ENCODE measurements at regions not wholly inside any gene's neighbourhood (a gene's known extent, or its start where the extent isn't known, plus 50 kb on each side); places are given as distances from the start of the nearest gene placed in this dataset.

GRCh38 chr3:124088801-124089200, 96.9 kb upstream of the ROPN1 start:
- H3K9me3 ChIP-seq (ENCODE audit: control insufficient read depth, insufficient read depth, low read depth, low read length), result no peaks in the 10 kb centered on the region
- no peak overlapping the region for H2AFZ ChIP-seq (ENCODE audit: low read length)
- H3K27me3 ChIP-seq (ENCODE audit: control insufficient read depth, insufficient read depth, low read length), result peaks cover 3% of the 10 kb centered on the region
- H3K4me3 ChIP-seq (replicated peaks in 1 of 4; ENCODE audit: control extremely low read depth in 1 of 4, insufficient read depth in 1 of 4, low read depth in 3 of 4, low read length in 4 of 4), result no peak overlapping the region
- H3K9ac ChIP-seq (ENCODE audit: insufficient read depth, low read length), result no peak overlapping the region
- no peak for DNase-seq (ENCODE audit: low read depth in 2 of 2)
- TF ChIP-seq CTCF (conservative IDR thresholded peaks at IDR 0.05 in 1 of 2, IDR thresholded peaks at IDR 0.05 in 1 of 2; ENCODE audit: low read depth in 1 of 2, low read length in 2 of 2), result no peak
- TF ChIP-seq EZH2 (IDR thresholded peaks at IDR 0.05; ENCODE audit: low read length, missing control alignments), result no peak
- no peaks in the 10 kb centered on the region for H4K20me1 ChIP-seq (ENCODE audit: control insufficient read depth, extremely low read depth, insufficient read depth, low read length)
- no peak overlapping the region for H3K27ac ChIP-seq (ENCODE audit: insufficient read depth, low read length)
- no peaks in the 10 kb centered on the region for H3K4me1 ChIP-seq (ENCODE audit: control insufficient read depth, extremely low read depth, insufficient read depth, low read length)
- no peak overlapping the region for H3K4me2 ChIP-seq (ENCODE audit: extremely low read depth, insufficient read depth, low read length)
- H3K79me2 ChIP-seq (ENCODE audit: control insufficient read depth, insufficient read depth, low read length), result no peaks in the 10 kb centered on the region
- H3K36me3 ChIP-seq (ENCODE audit: control insufficient read depth, insufficient read depth, low read length), result no peaks in the 10 kb centered on the region

GRCh38 chr3:124089214-124089613, 97.3 kb upstream of the ROPN1 start:
- no peak for DNase-seq (ENCODE audit: low read depth in 2 of 2)
- H3K4me3 ChIP-seq (replicated peaks in 1 of 4; ENCODE audit: control extremely low read depth in 1 of 4, insufficient read depth in 1 of 4, low read depth in 3 of 4, low read length in 4 of 4), result no peak overlapping the region
- no peaks in the 10 kb centered on the region for H4K20me1 ChIP-seq (ENCODE audit: control insufficient read depth, extremely low read depth, insufficient read depth, low read length)
- H3K36me3 ChIP-seq (ENCODE audit: control insufficient read depth, insufficient read depth, low read length), result no peaks in the 10 kb centered on the region
- H3K4me2 ChIP-seq (ENCODE audit: extremely low read depth, insufficient read depth, low read length), result no peak overlapping the region
- H3K9me3 ChIP-seq (ENCODE audit: control insufficient read depth, insufficient read depth, low read depth, low read length), result no peaks in the 10 kb centered on the region
- TF ChIP-seq CTCF (conservative IDR thresholded peaks at IDR 0.05 in 1 of 2, IDR thresholded peaks at IDR 0.05 in 1 of 2; ENCODE audit: low read depth in 1 of 2, low read length in 2 of 2), result no peak
- TF ChIP-seq EZH2 (IDR thresholded peaks at IDR 0.05; ENCODE audit: low read length, missing control alignments), result no peak
- H3K27me3 ChIP-seq (ENCODE audit: control insufficient read depth, insufficient read depth, low read length), result peaks cover 3% of the 10 kb centered on the region
- H3K4me1 ChIP-seq (ENCODE audit: control insufficient read depth, extremely low read depth, insufficient read depth, low read length), result no peaks in the 10 kb centered on the region
- no peak overlapping the region for H3K27ac ChIP-seq (ENCODE audit: insufficient read depth, low read length)
- no peak overlapping the region for H3K9ac ChIP-seq (ENCODE audit: insufficient read depth, low read length)
- H3K79me2 ChIP-seq (ENCODE audit: control insufficient read depth, insufficient read depth, low read length), result no peaks in the 10 kb centered on the region
- H2AFZ ChIP-seq (ENCODE audit: low read length), result no peak overlapping the region

GRCh38 chr3:124091716-124092115, 99.8 kb upstream of the ROPN1 start:
- Histone ChIP-seq H2AFZ (ENCODE audit: low read length) (no peak overlapping the region), H3K36me3 (ENCODE audit: control insufficient read depth, insufficient read depth, low read length) (no peaks in the 10 kb centered on the region), H3K4me2 (ENCODE audit: extremely low read depth, insufficient read depth, low read length) (no peak overlapping the region), H3K27ac (ENCODE audit: insufficient read depth, low read length) (no peak overlapping the region), H3K27me3 (ENCODE audit: control insufficient read depth, insufficient read depth, low read length) (peaks cover 3% of the 10 kb centered on the region), H3K9me3 (ENCODE audit: control insufficient read depth, insufficient read depth, low read depth, low read length) (no peaks in the 10 kb centered on the region), H3K4me1 (ENCODE audit: control insufficient read depth, extremely low read depth, insufficient read depth, low read length) (no peaks in the 10 kb centered on the region), H4K20me1 (ENCODE audit: control insufficient read depth, extremely low read depth, insufficient read depth, low read length) (no peaks in the 10 kb centered on the region), H3K4me3 (replicated peaks in 1 of 4; ENCODE audit: control extremely low read depth in 1 of 4, insufficient read depth in 1 of 4, low read depth in 3 of 4, low read length in 4 of 4) (no peak overlapping the region), H3K9ac (ENCODE audit: insufficient read depth, low read length) (no peak overlapping the region), H3K79me2 (ENCODE audit: control insufficient read depth, insufficient read depth, low read length) (no peaks in the 10 kb centered on the region)
- TF ChIP-seq EZH2 (IDR thresholded peaks at IDR 0.05; ENCODE audit: low read length, missing control alignments) (no peak), CTCF (conservative IDR thresholded peaks at IDR 0.05 in 1 of 2, IDR thresholded peaks at IDR 0.05 in 1 of 2; ENCODE audit: low read depth in 1 of 2, low read length in 2 of 2) (no peak)
- no peak for DNase-seq (ENCODE audit: low read depth in 2 of 2)

All from fibroblast of lung (primary cell).